GM23248 (cell line): ENCODE measurements at regions not wholly inside any gene's neighbourhood (a gene's known extent, or its start where the extent isn't known, plus 50 kb on each side); places are given as distances from the start of the nearest gene placed in this dataset.
"Not testable (repeated sequence)": the region's sequence is repeated elsewhere in the genome, so short reads cannot be mapped to it uniquely, and the experiment has no call there.

Experiments
- EZH2 ChIP-seq: fragments of 200-600 bp; sonication (generic); IDR thresholded peaks from 2 replicates; pipeline ENCODE4 v1.6.1; 2018; ENCODE audit warnings: antibody characterized with exemption, mild to moderate bottlenecking; ENCODE audit not compliant: insufficient read depth, poor library complexity, severe bottlenecking
- EZH2phosphoT487 ChIP-seq: fragments of 200-600 bp; sonication (generic); IDR thresholded peaks from 2 replicates; pipeline ENCODE4 v1.6.1; 2018; ENCODE audit warnings: antibody characterized with exemption, moderate library complexity, mild to moderate bottlenecking, low read depth; ENCODE audit not compliant: insufficient read depth

GRCh38 chr5:104039871-104040270 is 477.3 kb upstream of the NUDT12 start:
- not testable (repeated sequence) for TF ChIP-seq EZH2, EZH2phosphoT487
